Ecto neural progenitor cell (in vitro differentiated cells): ENCODE measurements at regions not wholly inside any gene's neighbourhood (a gene's known extent, or its start where the extent isn't known, plus 50 kb on each side); places are given as distances from the start of the nearest gene placed in this dataset.
"Not testable (repeated sequence)": the region's sequence is repeated elsewhere in the genome, so short reads cannot be mapped to it uniquely, and the experiment has no call there.

ENCODE experiments used
- DNase-seq: peaks from one replicate; pipeline ENCODE4 v3.0.0-alpha.2; 2018; ENCODE audit warnings: low spot score

GRCh38 chr3:34650131-34650530, 851.7 kb downstream of the PDCD6IP start:
- no peak for DNase-seq

- no peak for DNase-seq
These were observed 870.5 kb downstream of the PDCD6IP start for GRCh38 chr3:34668915-34669314.

DNA sequence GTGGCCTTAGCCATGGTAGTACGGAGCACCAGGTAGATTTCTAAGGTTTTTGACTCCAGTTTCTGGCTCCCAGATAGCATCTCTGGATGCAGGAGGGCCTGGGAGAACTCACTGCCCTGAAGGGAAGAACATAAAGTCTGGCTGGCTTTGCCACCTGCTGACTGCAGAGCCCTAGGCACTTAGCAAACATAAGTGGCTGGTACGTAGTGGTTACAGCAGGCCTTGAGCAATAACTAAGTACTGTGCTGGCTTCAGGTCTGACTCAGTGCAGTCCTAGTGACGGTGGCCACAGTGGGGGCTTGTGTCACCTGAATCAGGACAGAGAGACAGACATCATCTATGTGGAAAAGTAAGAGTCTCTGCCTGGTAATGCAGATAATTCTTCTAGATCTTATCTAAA, 871.1 kb downstream of the PDCD6IP start:
- no peak for DNase-seq

DNA sequence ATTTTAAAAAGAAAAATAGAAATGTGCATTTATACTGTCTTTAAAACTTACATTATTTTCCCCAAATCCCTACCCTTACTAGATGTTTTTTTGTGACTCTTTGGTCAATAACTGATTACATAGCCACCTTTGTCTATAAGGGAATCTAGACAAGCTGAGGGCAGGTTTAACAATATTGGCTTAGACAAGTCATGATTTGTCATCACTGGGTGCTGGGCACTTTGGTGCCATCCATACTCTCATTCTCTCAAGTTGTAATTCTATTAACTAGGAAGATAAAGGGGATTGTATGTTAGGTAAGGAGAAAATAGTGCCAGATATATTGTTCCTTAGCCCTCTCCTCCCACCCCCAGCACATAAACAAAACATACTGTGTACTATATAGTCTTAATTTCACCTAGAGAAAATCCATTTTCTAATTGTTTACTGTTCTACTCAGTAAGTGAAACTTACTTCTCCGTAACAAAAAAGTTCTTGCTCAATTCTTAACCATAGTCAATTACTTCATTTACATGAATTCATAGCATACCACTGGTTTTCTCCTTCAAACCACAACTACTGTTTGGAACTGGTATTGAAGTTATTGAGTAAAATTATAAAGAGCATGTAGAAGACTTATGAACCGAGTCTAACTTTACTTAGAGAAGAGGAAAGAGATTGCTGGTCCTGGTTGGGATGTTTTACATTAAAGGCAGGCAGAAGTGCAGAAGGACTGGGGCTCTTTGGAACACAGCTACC, 877.1 kb downstream of the PDCD6IP start:
- no peak for DNase-seq

DNA sequence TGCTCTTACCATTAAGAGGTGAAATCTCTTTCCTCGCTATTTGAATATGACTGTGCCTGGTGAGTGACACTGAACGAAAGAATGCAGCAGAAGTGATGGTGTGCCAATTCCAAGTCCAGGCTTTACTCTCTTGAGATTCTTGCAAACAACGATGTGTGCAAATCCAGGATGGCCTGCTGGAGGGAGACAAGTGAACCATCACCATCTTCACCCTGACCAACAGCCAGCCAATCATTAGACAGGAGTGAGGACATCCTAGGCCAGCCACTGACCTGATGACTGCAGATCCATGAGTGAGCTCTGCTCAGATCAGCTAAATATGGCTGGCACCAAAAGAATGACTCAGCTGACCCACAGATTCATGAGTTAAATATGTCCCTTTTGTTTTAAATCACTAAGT, 878.0 kb downstream of the PDCD6IP start:
- DNase-seq: no peak

- DNase-seq: no peak
These were observed 880.1 kb downstream of the PDCD6IP start for GRCh38 chr3:34678575-34678974.

GRCh38 chr3:34679055-34679454, 880.6 kb downstream of the PDCD6IP start:
- not testable (repeated sequence) for DNase-seq

GRCh38 chr3:34683851-34684250, 885.4 kb downstream of the PDCD6IP start:
- DNase-seq: peak; percentile 69

DNA sequence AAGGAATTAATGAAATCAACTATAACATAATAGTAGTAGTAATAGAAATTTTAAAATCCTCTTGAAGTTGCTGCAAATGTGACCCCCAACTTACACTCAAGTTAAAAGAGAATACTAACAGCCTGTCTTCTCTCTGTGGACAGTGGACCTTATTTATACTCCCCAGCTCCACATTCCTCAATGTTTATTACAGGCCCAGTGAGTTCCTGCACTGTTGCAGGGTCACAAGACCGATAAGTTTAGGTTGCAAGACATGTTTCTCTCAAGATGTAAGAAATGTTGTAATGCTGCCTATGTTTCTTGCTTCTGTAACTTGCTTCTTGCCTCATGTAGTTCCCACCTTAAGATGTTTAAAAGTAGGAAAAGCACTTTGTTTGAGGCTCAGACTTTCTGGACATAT, 888.1 kb downstream of the PDCD6IP start:
- DNase-seq: no peak

DNA sequence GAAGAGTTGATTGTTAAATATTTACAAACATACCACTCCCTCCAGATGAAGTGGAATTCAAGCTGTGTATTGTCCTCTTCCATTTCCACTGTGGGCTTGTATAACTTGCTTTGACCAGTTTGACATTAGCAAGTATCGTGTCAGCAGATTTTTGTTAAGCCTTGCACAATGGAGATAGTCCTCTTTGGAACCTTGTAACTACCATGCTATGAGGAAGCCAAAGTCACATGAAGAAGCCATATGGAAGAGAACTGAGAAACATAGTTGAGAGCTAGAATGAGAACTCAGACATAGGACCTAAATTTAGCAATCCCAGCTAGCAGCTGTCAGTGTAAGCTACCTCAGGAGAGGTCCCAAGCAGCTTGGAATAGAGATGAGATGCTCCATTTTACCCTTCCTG, 889.2 kb downstream of the PDCD6IP start:
- DNase-seq: no peak

GRCh38 chr3:34696831-34697230, 898.4 kb downstream of the PDCD6IP start:
- DNase-seq: no peak

GRCh38 chr3:34703053-34703452, 904.6 kb downstream of the PDCD6IP start:
- DNase-seq: no peak

GRCh38 chr3:34724916-34725499, 914.3 kb upstream of the ARPP21 start:
- no peak for DNase-seq

- DNase-seq: no peak
These were observed 913.6 kb upstream of the ARPP21 start for GRCh38 chr3:34725774-34726173.

DNA sequence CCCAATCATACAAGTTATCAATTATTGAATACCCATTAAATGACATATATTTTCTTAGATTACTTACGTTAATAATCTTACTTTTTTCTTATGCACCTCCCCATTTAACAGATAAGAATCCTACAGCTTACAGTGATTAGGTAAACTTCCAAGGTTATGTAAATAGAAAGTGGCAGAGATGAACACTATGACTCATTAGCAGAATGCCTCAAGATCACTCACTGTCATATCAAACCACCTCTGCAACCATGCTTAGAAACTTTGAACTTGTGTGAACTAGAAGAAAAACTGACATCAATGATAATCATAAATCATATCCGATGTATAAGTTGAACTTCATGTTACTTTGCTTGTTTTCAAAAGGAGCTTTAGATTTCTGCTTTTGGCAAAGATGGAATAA, 911.6 kb upstream of the ARPP21 start:
- DNase-seq: no peak

DNA sequence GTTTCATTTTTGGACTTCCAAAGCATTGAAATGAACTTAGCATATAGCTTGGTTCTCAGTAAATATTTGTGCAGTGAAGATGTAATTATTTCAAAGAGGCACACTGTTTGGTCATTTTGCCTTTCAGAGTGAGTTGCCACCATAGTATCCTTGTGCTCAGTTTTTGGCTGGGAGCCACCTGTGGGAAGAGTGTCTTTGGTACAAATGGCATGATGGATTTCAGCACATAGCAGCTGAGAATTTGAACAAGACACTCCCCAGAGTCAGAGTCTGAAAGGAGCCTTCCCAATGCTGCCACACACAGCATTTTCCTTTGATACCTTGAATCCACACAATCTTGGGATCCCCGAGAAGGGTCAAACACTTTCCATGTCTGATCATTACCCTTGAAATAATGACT, 897.2 kb upstream of the ARPP21 start:
- no peak for DNase-seq

GRCh38 chr3:34758630-34759261, 880.6 kb upstream of the ARPP21 start:
- DNase-seq: no peak

DNA sequence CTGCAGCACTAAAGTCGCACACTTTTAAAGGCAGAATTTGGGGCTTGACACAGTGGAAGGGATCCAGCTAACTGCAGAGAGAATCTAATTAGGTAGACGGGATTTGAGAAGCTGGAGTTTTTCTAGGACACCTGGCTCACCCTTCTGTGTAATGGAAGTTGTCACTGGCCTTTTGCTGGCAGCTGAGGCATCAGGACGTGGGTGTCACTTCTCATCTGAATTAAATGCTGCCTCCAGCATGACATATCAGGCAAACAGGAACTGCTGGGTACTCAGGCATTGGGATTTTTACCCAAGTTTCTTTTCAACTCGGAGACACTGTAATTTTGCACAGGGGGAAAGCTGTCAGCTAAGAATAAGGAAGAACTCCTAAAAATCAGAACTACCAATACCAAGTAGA, 861.9 kb upstream of the ARPP21 start:
- no peak for DNase-seq

GRCh38 chr3:34779092-34779491, 860.2 kb upstream of the ARPP21 start:
- DNase-seq: no peak

DNA sequence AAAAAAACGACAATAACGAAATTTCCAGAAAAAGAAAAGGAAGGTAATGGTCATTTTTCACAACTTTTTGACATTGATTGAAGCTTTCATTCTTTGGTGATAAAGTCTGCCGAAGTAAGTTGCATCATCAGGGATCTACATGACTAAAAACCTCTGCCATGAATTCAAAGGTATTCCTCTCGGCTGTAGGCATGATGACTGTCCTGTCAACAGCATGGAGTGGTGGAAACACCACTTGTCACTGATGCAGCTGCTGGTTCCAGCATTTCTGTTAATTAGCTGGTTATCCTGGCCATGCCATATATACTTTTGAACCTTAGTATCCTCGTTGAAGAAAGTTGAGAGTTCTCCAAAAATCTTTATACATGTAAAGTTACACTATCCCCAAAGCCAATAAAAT, 859.0 kb upstream of the ARPP21 start:
- DNase-seq: no peak

GRCh38 chr3:34780973-34781372, 858.4 kb upstream of the ARPP21 start:
- DNase-seq: no peak

DNA sequence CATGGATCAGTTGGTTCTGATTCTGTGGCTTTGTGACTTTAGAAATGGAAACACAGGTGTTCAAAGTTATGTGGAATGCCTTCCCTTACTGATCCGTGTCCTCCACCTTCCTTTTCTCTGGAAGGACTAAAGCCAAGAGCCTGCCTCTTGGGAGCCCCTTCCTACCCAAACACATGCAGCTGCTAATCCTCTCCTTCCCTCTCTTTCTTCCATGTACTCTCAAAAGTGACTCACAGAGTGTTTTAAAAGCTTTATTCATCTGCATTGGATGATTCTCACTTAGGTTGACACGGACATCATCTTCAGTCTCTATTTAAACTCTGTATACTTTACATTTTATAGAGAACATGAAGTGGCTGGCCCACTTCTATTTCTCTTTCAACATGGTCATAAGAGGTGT, 856.5 kb upstream of the ARPP21 start:
- no peak for DNase-seq

DNA sequence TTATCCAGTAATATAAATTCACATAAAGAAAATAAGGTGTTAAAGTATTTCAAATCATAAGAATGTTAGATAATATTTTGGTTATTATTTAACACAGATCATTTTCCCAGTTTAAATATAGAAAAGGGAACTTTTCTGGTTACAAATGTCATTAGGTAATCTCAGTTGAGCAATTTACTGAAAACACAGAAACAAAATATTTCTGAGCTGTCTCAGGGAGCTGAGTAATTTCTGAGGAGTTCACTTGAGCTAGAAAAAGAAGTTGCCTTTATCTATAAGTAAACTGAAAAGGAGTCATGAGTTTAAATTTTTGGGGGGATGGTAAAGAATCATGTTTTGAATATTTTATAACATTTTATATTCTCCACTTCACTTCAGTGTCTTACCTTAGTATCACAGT, 855.4 kb upstream of the ARPP21 start:
- DNase-seq: no peak

GRCh38 chr3:34793057-34793456, 846.3 kb upstream of the ARPP21 start:
- no peak for DNase-seq
